Trophoblast cell (in vitro differentiated cells and primary cell): ENCODE measurements at regions not wholly inside any gene's neighbourhood (a gene's known extent, or its start where the extent isn't known, plus 50 kb on each side); places are given as distances from the start of the nearest gene placed in this dataset.
A peak's percentile ranks its signal among the peaks of the same experiment; 100 is the strongest.

ENCODE experiments used
- DNase-seq, 2 donors: peaks; one replicate each; pipeline ENCODE4 v3.0.0-alpha.2; 2016
- H2AFZ ChIP-seq: 2 replicates; pipeline ENCODE4 v1.6.1; 2013; ENCODE audit warnings: low read length, moderate library complexity, mild to moderate bottlenecking; ENCODE audit not compliant: insufficient read depth, poor library complexity
- H2AK5ac ChIP-seq: 2 replicates; pipeline ENCODE4 v1.6.1; 2013; ENCODE audit warnings: mild to moderate bottlenecking, low read length
- H2BK120ac ChIP-seq: 2 replicates; pipeline ENCODE4 v1.6.1; 2013; ENCODE audit warnings: low read length, mild to moderate bottlenecking, moderate library complexity; ENCODE audit not compliant: insufficient read depth, poor library complexity
- H2BK12ac ChIP-seq: 2 replicates; pipeline ENCODE4 v1.6.1; 2013; ENCODE audit warnings: mild to moderate bottlenecking, low read length, moderate library complexity
- H2BK5ac ChIP-seq: 2 replicates; pipeline ENCODE4 v1.6.1; 2013; ENCODE audit warnings: low read length, low read depth, moderate library complexity, mild to moderate bottlenecking; ENCODE audit not compliant: poor library complexity
- H3K14ac ChIP-seq: 2 replicates; pipeline ENCODE4 v1.6.1; 2013; ENCODE audit warnings: mild to moderate bottlenecking, low read length
- H3K18ac ChIP-seq: 2 replicates; pipeline ENCODE4 v1.6.1; 2013; ENCODE audit warnings: mild to moderate bottlenecking, low read length
- H3K23ac ChIP-seq: 2 replicates; pipeline ENCODE4 v1.6.1; 2013; ENCODE audit warnings: low read length
- H3K27ac ChIP-seq: 2 replicates; pipeline ENCODE4 v1.5.1; 2013; ENCODE audit warnings: low read depth, mild to moderate bottlenecking, inconsistent platforms, low read length, moderate library complexity
- H3K27me3 ChIP-seq: 2 replicates; pipeline ENCODE4 v1.6.1; 2013; ENCODE audit warnings: inconsistent platforms, mild to moderate bottlenecking, low read length, moderate library complexity; ENCODE audit not compliant: insufficient read depth
- H3K36me3 ChIP-seq, 2 experiments: 1 replicate in 1 of 2; 2 replicates in 1 of 2; pipeline ENCODE4 v1.6.1; 2013; ENCODE audit warnings: low read length in 2 of 2, mild to moderate bottlenecking in 2 of 2, moderate library complexity in 1 of 2; ENCODE audit not compliant: insufficient read depth in 2 of 2, control insufficient read depth in 1 of 2
- H3K4ac ChIP-seq: 2 replicates; pipeline ENCODE4 v1.6.1; 2013; ENCODE audit warnings: low read depth, mild to moderate bottlenecking, low read length, moderate library complexity
- H3K4me1 ChIP-seq, 2 experiments: 1 replicate in 1 of 2; 2 replicates in 1 of 2; pipeline ENCODE4 v1.6.1; 2013; ENCODE audit warnings: low read length in 2 of 2, mild to moderate bottlenecking in 2 of 2, moderate library complexity in 1 of 2; ENCODE audit not compliant: insufficient read depth in 2 of 2, control insufficient read depth in 1 of 2
- H3K4me2 ChIP-seq: 2 replicates; pipeline ENCODE4 v1.6.1; 2013; ENCODE audit warnings: inconsistent platforms, mild to moderate bottlenecking, low read length, moderate library complexity
- H3K4me3 ChIP-seq: 2 replicates; pipeline ENCODE4 v1.5.1; 2013; ENCODE audit warnings: mild to moderate bottlenecking, low read depth, low read length, inconsistent platforms
- H3K79me1 ChIP-seq: one replicate; pipeline ENCODE4 v1.6.1; 2013; ENCODE audit warnings: low read length
- H3K79me2 ChIP-seq: 2 replicates; pipeline ENCODE4 v1.6.1; 2013; ENCODE audit warnings: low read length, mild to moderate bottlenecking; ENCODE audit not compliant: control insufficient read depth, insufficient read depth, poor library complexity
- H3K9ac ChIP-seq: 2 replicates; pipeline ENCODE4 v1.6.1; 2013; ENCODE audit warnings: mild to moderate bottlenecking, low read length
- H3K9me3 ChIP-seq: 2 replicates; pipeline ENCODE4 v1.6.1; 2013; ENCODE audit warnings: low read depth, mild to moderate bottlenecking, control low read depth, inconsistent platforms, low read length; ENCODE audit not compliant: insufficient read depth
- H4K12ac ChIP-seq: 2 replicates; pipeline ENCODE4 v1.6.1; 2013; ENCODE audit warnings: low read depth, mild to moderate bottlenecking, low read length, moderate library complexity
- H4K8ac ChIP-seq: 2 replicates; pipeline ENCODE4 v1.6.1; 2013; ENCODE audit warnings: low read depth, mild to moderate bottlenecking, low read length, moderate library complexity
- H4K91ac ChIP-seq: one replicate; pipeline ENCODE4 v1.6.1; 2013; ENCODE audit warnings: low read depth, mild to moderate bottlenecking, low read length, moderate library complexity
- WGBS: extraction: QIAGEN DNeasy Blood & Tissue Kit; methylation state at CpG from one replicate; pipeline ENCODE4 v1.1.7; 2013; ENCODE audit warnings: missing lambda C conversion rate; ENCODE audit not compliant: insufficient read length, insufficient coverage; ENCODE audit errors: extremely low coverage; 5-methylcytosine and 5-hydroxymethylcytosine counted together

DNA sequence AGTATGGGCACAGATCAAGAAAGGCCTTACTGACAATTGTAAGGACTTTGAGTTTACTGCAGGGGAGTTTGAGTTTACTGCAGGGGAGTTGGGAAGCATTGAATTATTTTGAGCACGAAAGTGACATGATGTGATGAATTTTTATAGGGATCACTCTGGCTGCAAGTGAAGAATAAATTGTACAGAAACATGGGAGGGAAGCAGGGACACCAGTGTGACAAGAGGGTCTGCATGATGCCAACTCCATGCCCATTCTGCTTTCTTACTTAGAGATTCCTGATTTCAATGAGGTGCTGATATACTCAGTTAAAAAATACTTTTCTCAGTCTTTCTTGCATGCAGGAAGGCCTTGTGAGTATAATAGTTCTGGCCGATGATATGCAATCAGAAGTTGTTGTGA, 234.4 kb downstream of the CENPF start:
- no peak for DNase-seq
- H3K79me2 ChIP-seq: no peaks in the 10 kb centered on the region
- no peaks in the 10 kb centered on the region for H3K27me3 ChIP-seq
- H4K91ac ChIP-seq: no peak overlapping the region
- no peaks in the 10 kb centered on the region for H3K36me3 ChIP-seq
- no peak overlapping the region for H3K4me2 ChIP-seq
- no peak overlapping the region for H2BK5ac ChIP-seq
- H3K18ac ChIP-seq: no peak overlapping the region
- H2BK120ac ChIP-seq: no peak overlapping the region
- no peak overlapping the region for H2AK5ac ChIP-seq
- H2BK12ac ChIP-seq: no peak overlapping the region
- H3K9ac ChIP-seq: no peak overlapping the region
- H3K14ac ChIP-seq: no peak overlapping the region
- H4K12ac ChIP-seq: no peak overlapping the region
- H3K27ac ChIP-seq: no peak overlapping the region
- no peaks in the 10 kb centered on the region for H3K79me1 ChIP-seq
- no peak overlapping the region for H3K4ac ChIP-seq
- peak overlapping the region; percentile 80 for H3K23ac ChIP-seq
- H3K4me1 ChIP-seq: no peaks in the 10 kb centered on the region
- no peak overlapping the region for H3K4me3 ChIP-seq
- no peaks in the 10 kb centered on the region for H3K9me3 ChIP-seq
- no peak overlapping the region for H4K8ac ChIP-seq
- H2AFZ ChIP-seq: no peak overlapping the region
- no CpG with 5 or more reads among the region's 2 CpGs for WGBS

DNA sequence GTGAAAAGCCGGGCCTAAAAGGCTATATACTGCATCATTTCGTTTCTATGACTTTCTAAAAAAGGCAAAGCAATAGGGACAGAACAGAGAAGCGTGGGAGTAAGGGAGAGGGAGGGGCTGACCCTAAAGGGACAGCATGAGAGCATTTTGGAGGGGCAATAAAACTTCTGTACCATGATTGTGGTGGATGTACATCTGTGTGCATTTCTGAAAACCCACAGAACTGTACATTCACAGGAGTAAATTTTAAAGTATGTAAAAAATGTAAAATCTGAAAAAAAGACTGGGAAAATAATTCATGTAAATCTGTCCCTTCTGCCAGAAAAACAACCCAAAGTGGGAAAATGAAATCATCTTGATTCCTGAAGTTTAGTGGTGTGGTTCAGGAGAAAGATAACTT, 235.4 kb downstream of the CENPF start:
- WGBS: no CpG with 5 or more reads among the region's 3 CpGs
- Histone ChIP-seq H4K12ac (no peak overlapping the region), H3K27ac (no peak overlapping the region), H3K4me1 (no peaks in the 10 kb centered on the region), H3K79me2 (no peaks in the 10 kb centered on the region), H3K23ac (no peak overlapping the region), H3K4ac (no peak overlapping the region), H3K18ac (no peak overlapping the region), H3K79me1 (no peaks in the 10 kb centered on the region), H2AFZ (no peak overlapping the region), H3K4me3 (no peak overlapping the region), H2AK5ac (no peak overlapping the region), H4K8ac (no peak overlapping the region), H3K14ac (no peak overlapping the region), H3K9ac (no peak overlapping the region), H3K9me3 (no peaks in the 10 kb centered on the region), H2BK12ac (no peak overlapping the region), H2BK5ac (no peak overlapping the region), H3K27me3 (no peaks in the 10 kb centered on the region), H3K4me2 (no peak overlapping the region), H2BK120ac (no peak overlapping the region), H3K36me3 (no peaks in the 10 kb centered on the region), H4K91ac (no peak overlapping the region)
- peak in 1 of 2 donors; percentile 14 for DNase-seq

DNA sequence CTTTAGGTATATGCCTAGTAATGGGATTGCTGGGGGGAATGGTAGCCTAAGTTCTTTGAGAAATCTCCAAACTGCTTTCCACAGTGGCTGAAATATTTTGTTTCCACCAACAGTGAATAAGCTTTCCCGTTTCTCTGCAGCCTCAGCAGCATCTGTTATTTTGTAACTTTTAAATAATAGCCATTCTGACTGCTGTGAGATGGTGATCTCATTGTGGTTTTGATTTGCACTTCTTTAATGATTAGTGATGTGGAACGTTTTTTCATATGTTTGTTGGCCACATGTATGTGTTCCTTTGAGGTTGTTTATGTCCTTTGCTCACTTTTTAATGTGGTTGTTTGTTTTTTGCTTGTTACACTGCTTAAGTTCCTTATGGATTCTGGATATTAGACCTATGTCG, 237.4 kb downstream of the CENPF start:
- no peak overlapping the region for H2BK12ac ChIP-seq
- H4K8ac ChIP-seq: no peak overlapping the region
- no peaks in the 10 kb centered on the region for H3K79me1 ChIP-seq
- no peak overlapping the region for H3K9ac ChIP-seq
- no peaks in the 10 kb centered on the region for H3K36me3 ChIP-seq
- H3K27me3 ChIP-seq: no peaks in the 10 kb centered on the region
- H3K79me2 ChIP-seq: no peaks in the 10 kb centered on the region
- H3K9me3 ChIP-seq: no peaks in the 10 kb centered on the region
- H4K91ac ChIP-seq: no peak overlapping the region
- DNase-seq: no peak
- WGBS: no CpG with 5 or more reads among the region's 3 CpGs
- no peak overlapping the region for H3K23ac ChIP-seq
- H4K12ac ChIP-seq: no peak overlapping the region
- H3K18ac ChIP-seq: no peak overlapping the region
- H2AFZ ChIP-seq: no peak overlapping the region
- no peak overlapping the region for H3K4me2 ChIP-seq
- no peak overlapping the region for H3K4ac ChIP-seq
- H3K27ac ChIP-seq: no peak overlapping the region
- no peaks in the 10 kb centered on the region for H3K4me1 ChIP-seq
- H2BK120ac ChIP-seq: no peak overlapping the region
- H3K4me3 ChIP-seq: no peak overlapping the region
- no peak overlapping the region for H3K14ac ChIP-seq
- H2BK5ac ChIP-seq: no peak overlapping the region
- H2AK5ac ChIP-seq: no peak overlapping the region

DNA sequence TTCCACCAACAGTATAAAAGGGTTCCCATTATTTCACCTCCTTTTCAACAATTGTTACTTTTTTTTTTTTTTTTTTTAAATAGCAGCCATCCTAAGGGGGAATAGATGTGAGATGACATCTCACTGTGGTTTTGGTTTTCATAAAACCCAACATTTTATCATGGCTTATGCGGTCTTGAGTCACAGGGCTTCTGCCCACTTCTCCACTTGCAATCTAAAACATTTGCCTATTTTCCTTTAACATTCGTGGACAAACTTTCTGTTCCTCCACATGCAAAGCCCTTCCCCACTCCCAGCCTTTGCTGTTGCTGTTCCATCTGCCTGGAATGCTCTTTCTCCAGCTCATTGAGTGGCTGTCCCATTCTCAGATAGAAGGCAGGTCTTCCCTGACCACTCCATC, 239.7 kb upstream of the KCNK2 start:
- Histone ChIP-seq H3K9ac (no peak overlapping the region), H3K9me3 (peaks cover 2% of the 10 kb centered on the region), H3K23ac (no peak overlapping the region), H3K4me3 (no peak overlapping the region), H2BK120ac (no peak overlapping the region), H3K79me1 (no peaks in the 10 kb centered on the region), H3K18ac (no peak overlapping the region), H4K91ac (no peak overlapping the region), H2BK12ac (no peak overlapping the region), H3K27me3 (no peaks in the 10 kb centered on the region), H3K14ac (no peak overlapping the region), H3K4me2 (no peak overlapping the region), H3K4ac (no peak overlapping the region), H2BK5ac (no peak overlapping the region), H2AFZ (no peak overlapping the region), H3K79me2 (no peaks in the 10 kb centered on the region), H3K36me3 (no peaks in the 10 kb centered on the region), H2AK5ac (no peak overlapping the region), H3K4me1 (no peaks in the 10 kb centered on the region), H4K12ac (no peak overlapping the region), H4K8ac (no peak overlapping the region), H3K27ac (no peak overlapping the region)
- DNase-seq: no peak
- WGBS: no CpG with 5 or more reads among the region's 2 CpGs

DNA sequence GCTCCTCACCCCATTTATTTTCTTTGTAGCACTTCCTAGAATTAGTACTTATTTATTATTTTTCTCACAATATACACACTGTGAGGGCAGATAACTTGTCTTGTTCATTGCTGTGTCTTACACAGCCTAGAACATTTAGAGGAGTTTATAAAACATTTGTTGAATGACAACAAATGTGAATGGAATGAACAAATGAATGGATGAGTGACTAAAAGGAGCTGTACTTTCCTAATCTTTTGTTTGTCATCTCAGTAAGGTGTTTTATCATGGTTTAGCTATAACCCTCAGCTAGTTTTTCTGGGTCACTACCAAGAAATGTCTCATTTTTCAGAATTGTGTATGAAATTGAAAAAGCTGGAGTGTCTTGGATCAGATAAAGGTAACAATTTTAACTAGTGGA, 239.3 kb upstream of the KCNK2 start:
- no peak overlapping the region for H2BK5ac ChIP-seq
- no peak for DNase-seq
- H3K14ac ChIP-seq: no peak overlapping the region
- H4K8ac ChIP-seq: no peak overlapping the region
- no peak overlapping the region for H2AK5ac ChIP-seq
- no peak overlapping the region for H3K4me3 ChIP-seq
- H3K27ac ChIP-seq: no peak overlapping the region
- no peak overlapping the region for H3K4me2 ChIP-seq
- H3K27me3 ChIP-seq: no peaks in the 10 kb centered on the region
- no peak overlapping the region for H3K18ac ChIP-seq
- no peak overlapping the region for H3K9ac ChIP-seq
- no peak overlapping the region for H2BK120ac ChIP-seq
- no peaks in the 10 kb centered on the region for H3K79me1 ChIP-seq
- no peaks in the 10 kb centered on the region for H3K4me1 ChIP-seq
- no peak overlapping the region for H2AFZ ChIP-seq
- H3K36me3 ChIP-seq: no peaks in the 10 kb centered on the region
- no peak overlapping the region for H3K23ac ChIP-seq
- no peaks in the 10 kb centered on the region for H3K79me2 ChIP-seq
- H4K91ac ChIP-seq: no peak overlapping the region
- H4K12ac ChIP-seq: no peak overlapping the region
- no peak overlapping the region for H2BK12ac ChIP-seq
- peaks cover 2% of the 10 kb centered on the region for H3K9me3 ChIP-seq
- H3K4ac ChIP-seq: no peak overlapping the region
